K562 (cell line): ENCODE measurements at regions not wholly inside any gene's neighbourhood (a gene's known extent, or its start where the extent isn't known, plus 50 kb on each side); places are given as distances from the start of the nearest gene placed in this dataset.

Source experiments
- ATAC-seq: fragments of 200-7000 bp; cut with Tn5 transposase; 3 replicates; pipeline ENCODE4 v1.9.1; 2020; ENCODE audit warnings: moderate library complexity
- BruUV-seq: library from RNA; stranded (reverse); fragments of 400-500 nt; replicated peaks from 2 replicates; lab custom pipeline; 2021; lab: Mats Ljungman, UMichigan
- CTCF ChIA-PET: fragments of 300-600 bp; formaldehyde crosslinking; extraction: SDS; loops from one replicate; lab custom pipeline; 2021; ENCODE audit warnings: low intra/inter-chr PET ratio; lab: Yijun Ruan, JAX
- POLR2A ChIA-PET: fragments of 300-600, 350-650 bp; sonication (Branson Sonifier 250); formaldehyde crosslinking; extraction: SDS; loops from one replicate; lab custom pipeline; 2021; ENCODE audit warnings: antibody characterized with exemption, inconsistent platforms; lab: Yijun Ruan, JAX
- DNase-seq, 4 experiments: peaks; one replicate each; pipeline versions ENCODE4 v3.0.0 to v3.0.0-alpha.2; 2011 to 2018; ENCODE audit warnings: low spot score in 3 of 4, mixed read lengths in 3 of 4; ENCODE audit errors: extremely low read depth in 1 of 4
- FAIRE-seq: peaks from 2 replicates; lab custom pipeline; 2011; peaks lifted over from hg19 to GRCh38; lab: Jason Lieb, UNC
- H2AFZ ChIP-seq: 2 replicates; pipeline ENCODE4 v1.6.0; 2011; ENCODE audit warnings: low read depth, low read length, control low read depth, inconsistent platforms
- H3K27ac ChIP-seq: fragments of 200-600 bp; 3 replicates; pipeline ENCODE4 v1.8.0; 2011; ENCODE audit warnings: low read depth, mild to moderate bottlenecking, control low read depth, inconsistent platforms, low read length, moderate library complexity, mixed read lengths; ENCODE audit errors: extremely low read depth
- H3K27me3 ChIP-seq, 2 experiments: fragments of 300-600 bp in 1 of 2; 2 replicates in 1 of 2; 3 replicates in 1 of 2; pipeline versions ENCODE4 v1.6.0 to v1.8.0; 2011; ENCODE audit warnings: inconsistent platforms in 2 of 2, low read length in 2 of 2, mild to moderate bottlenecking in 1 of 2, mixed read lengths in 1 of 2, moderate library complexity in 1 of 2; ENCODE audit not compliant: control insufficient read depth in 2 of 2, insufficient read depth in 2 of 2
- H3K36me3 ChIP-seq: fragments of 300-600 bp; 3 replicates; pipeline ENCODE4 v1.8.0; 2011; ENCODE audit warnings: mild to moderate bottlenecking, low read length, inconsistent platforms; ENCODE audit not compliant: control insufficient read depth, insufficient read depth
- H3K4me1 ChIP-seq, 2 experiments: fragments of 200-600 bp in 1 of 2; replicated peaks in 1 of 2; 2 replicates in 1 of 2; 3 replicates in 1 of 2; pipeline versions ENCODE4 v1.5.1 to v1.8.0; 2011; ENCODE audit warnings: inconsistent platforms in 2 of 2, low read length in 2 of 2, mild to moderate bottlenecking in 1 of 2, mixed read lengths in 1 of 2, moderate library complexity in 1 of 2; ENCODE audit not compliant: control insufficient read depth in 2 of 2, insufficient read depth in 2 of 2
- H3K4me2 ChIP-seq: 2 replicates; pipeline ENCODE4 v1.6.1; 2011; ENCODE audit warnings: low read length, control low read depth, inconsistent platforms, mixed read lengths; ENCODE audit not compliant: insufficient read depth
- H3K4me3 ChIP-seq: fragments of 200-600 bp; sonication (generic), shearing (Covaris generic); 2 replicates; pipeline ENCODE4 v1.5.1; 2016; ENCODE audit warnings: control low read depth, inconsistent platforms
- H3K79me2 ChIP-seq: fragments of 200-600 bp; 3 replicates; pipeline ENCODE4 v1.8.0; 2011; ENCODE audit warnings: low read length, inconsistent platforms; ENCODE audit not compliant: control insufficient read depth, insufficient read depth
- H3K9ac ChIP-seq, 2 experiments: 2 replicates each; pipeline versions ENCODE4 v1.6.0 to v1.6.1; 2011; ENCODE audit warnings: low read depth in 2 of 2, low read length in 2 of 2, control low read depth in 1 of 2, inconsistent platforms in 1 of 2, mild to moderate bottlenecking in 1 of 2, mixed read lengths in 1 of 2; ENCODE audit not compliant: insufficient read depth in 1 of 2
- H3K9me1 ChIP-seq: one replicate; pipeline ENCODE4 v1.6.0; 2011; ENCODE audit warnings: inconsistent platforms, mild to moderate bottlenecking, low read length, moderate library complexity; ENCODE audit not compliant: control insufficient read depth, insufficient read depth
- H3K9me3 ChIP-seq: replicated peaks from 2 replicates; pipeline ENCODE4 v1.5.1; 2011; ENCODE audit warnings: low read depth, low read length, inconsistent platforms; ENCODE audit not compliant: control insufficient read depth, insufficient read depth
- H4K20me1 ChIP-seq: replicated peaks from 2 replicates; pipeline ENCODE4 v1.6.1; 2011; ENCODE audit warnings: low read length, inconsistent platforms, mixed read lengths; ENCODE audit not compliant: control insufficient read depth, insufficient read depth
- BRF1 ChIP-seq: IDR thresholded peaks from 3 replicates; pipeline ENCODE4 v1.6.1; 2011; ENCODE audit warnings: borderline replicate concordance, mild to moderate bottlenecking; ENCODE audit not compliant: insufficient read length; ENCODE audit errors: extremely low read depth
- HMG20A ChIP-seq: fragments of 450-650 bp; formaldehyde crosslinking; conservative IDR thresholded peaks from 2 replicates; pipeline ENCODE4 v1.4.0; 2020; ENCODE audit warnings: mild to moderate bottlenecking, mixed read lengths
- MCM2 ChIP-seq: fragments of 450-650 bp; IDR thresholded peaks from 2 replicates; pipeline ENCODE4 v1.6.1; 2017; ENCODE audit warnings: low read depth, mild to moderate bottlenecking
- POLR2G ChIP-seq: fragments of 200-400 bp; formaldehyde crosslinking; IDR thresholded peaks from 2 replicates; pipeline ENCODE4 v1.6.1; 2017; ENCODE audit warnings: low read depth, mild to moderate bottlenecking, antibody characterized with exemption, low read length, moderate library complexity
- RUNX1 ChIP-seq: sonication (generic); IDR thresholded peaks from 2 replicates; pipeline ENCODE4 v1.6.1; 2016; ENCODE audit warnings: antibody characterized with exemption, low read depth
- ZNF592 ChIP-seq: fragments of 450-650 bp; IDR thresholded peaks from 2 replicates; pipeline ENCODE4 v1.6.1; 2017; ENCODE audit warnings: antibody characterized with exemption, mild to moderate bottlenecking
- ZNF717 ChIP-seq: fragments of 250-450 bp; sonication (Bioruptor Pico); IDR thresholded peaks from 2 replicates; pipeline ENCODE4 v1.5.0; 2021
- WGBS: fragments of 100-300 bp; shearing (Covaris generic); methylation state at CpG from one replicate; pipeline ENCODE4 v1.1.6; 2016; ENCODE audit warnings: low coverage, mixed read lengths; ENCODE audit not compliant: insufficient coverage; ENCODE audit errors: missing lambda C conversion rate; 5-methylcytosine and 5-hydroxymethylcytosine counted together
- in situ Hi-C: fragments of 300-500 bp; cut with MboI; formaldehyde crosslinking; loops from 4 replicates; pipeline ENCODE4 v1.15.0; 2018; ENCODE audit warnings: inconsistent platforms, mixed read lengths
- intact Hi-C: fragments of 100-400 bp; cut with micrococcal nuclease; formaldehyde crosslinking; loops from 2 replicates; pipeline ENCODE4 v1.14.2; 2022
- TF ChIP-seq, protein P1 (sequence below): fragments of 150-350 bp; conservative IDR thresholded peaks from 2 replicates; pipeline ENCODE4 v1.6.1; 2014; ENCODE audit warnings: low read length

GRCh38 chr13:54018485-54018884, 989.9 kb downstream of the OLFM4 start (continued):
- TF ChIP-seq ZNF592 = no peak

DNA sequence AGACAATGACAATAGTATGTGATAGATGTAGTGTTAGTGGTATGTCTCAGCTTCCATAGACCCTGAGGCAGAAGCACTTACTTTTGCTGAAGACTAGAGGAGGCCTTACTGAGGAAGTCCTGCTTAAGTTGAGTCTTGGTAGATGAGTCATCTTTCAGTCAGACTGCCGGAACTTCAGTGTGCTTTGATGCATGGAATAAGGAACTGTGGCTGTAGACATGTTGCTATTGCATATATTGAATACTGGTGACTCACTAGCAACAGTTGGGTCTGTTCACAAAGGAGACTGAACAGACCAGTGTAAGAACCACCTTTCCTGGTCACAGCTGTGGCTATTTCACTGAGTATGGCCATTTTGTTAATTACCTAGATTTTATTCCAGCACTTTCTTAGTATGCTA, 1000.6 kb downstream of the OLFM4 start:
- H3K9me1 ChIP-seq = no peaks in the 10 kb centered on the region
- no peaks in the 10 kb centered on the region for H3K4me1 ChIP-seq
- no peak overlapping the region for H3K27ac ChIP-seq
- TF ChIP-seq BRF1 (no peak), POLR2G (no peak), ZNF717 (CRISPR knock-in tag) (no peak), HMG20A (CRISPR knock-in tag) (no peak), MCM2 (no peak), RUNX1 (no peak)
- TF ChIP-seq, protein P1, sequence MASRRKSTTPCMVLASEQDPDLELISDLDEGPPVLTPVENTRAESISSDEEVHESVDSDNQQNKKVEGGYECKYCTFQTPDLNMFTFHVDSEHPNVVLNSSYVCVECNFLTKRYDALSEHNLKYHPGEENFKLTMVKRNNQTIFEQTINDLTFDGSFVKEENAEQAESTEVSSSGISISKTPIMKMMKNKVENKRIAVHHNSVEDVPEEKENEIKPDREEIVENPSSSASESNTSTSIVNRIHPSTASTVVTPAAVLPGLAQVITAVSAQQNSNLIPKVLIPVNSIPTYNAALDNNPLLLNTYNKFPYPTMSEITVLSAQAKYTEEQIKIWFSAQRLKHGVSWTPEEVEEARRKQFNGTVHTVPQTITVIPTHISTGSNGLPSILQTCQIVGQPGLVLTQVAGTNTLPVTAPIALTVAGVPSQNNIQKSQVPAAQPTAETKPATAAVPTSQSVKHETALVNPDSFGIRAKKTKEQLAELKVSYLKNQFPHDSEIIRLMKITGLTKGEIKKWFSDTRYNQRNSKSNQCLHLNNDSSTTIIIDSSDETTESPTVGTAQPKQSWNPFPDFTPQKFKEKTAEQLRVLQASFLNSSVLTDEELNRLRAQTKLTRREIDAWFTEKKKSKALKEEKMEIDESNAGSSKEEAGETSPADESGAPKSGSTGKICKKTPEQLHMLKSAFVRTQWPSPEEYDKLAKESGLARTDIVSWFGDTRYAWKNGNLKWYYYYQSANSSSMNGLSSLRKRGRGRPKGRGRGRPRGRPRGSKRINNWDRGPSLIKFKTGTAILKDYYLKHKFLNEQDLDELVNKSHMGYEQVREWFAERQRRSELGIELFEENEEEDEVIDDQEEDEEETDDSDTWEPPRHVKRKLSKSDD = no peak
- no peaks in the 10 kb centered on the region for H3K79me2 ChIP-seq
- POLR2A ChIA-PET = no interaction called here
- no peak for ATAC-seq
- intact Hi-C loops = no loop called here
- no peak for DNase-seq
- no peak overlapping the region for H3K4me2 ChIP-seq
- H3K27me3 ChIP-seq = no peaks in the 10 kb centered on the region
- FAIRE-seq = no peak
- no peaks in the 10 kb centered on the region; the same call in 1 of the 2 replicates for H3K9me3 ChIP-seq
- H4K20me1 ChIP-seq = no peaks in the 10 kb centered on the region
- no peak overlapping the region for H3K9ac ChIP-seq
- H2AFZ ChIP-seq = no peak overlapping the region
- no peaks in the 10 kb centered on the region for H3K36me3 ChIP-seq
- CTCF ChIA-PET = no interaction called here
- no TSS peak for BruUV-seq
- in situ Hi-C loops = no loop called here
- H3K4me3 ChIP-seq = no peak overlapping the region
- WGBS = 0% methylated on average over 1 of the region's 1 CpG
